ENCODE measurements at regions not wholly inside any gene's neighbourhood (a gene's known extent, or its start where the extent isn't known, plus 50 kb on each side); places are given as distances from the start of the nearest gene placed in this dataset.
"Not testable (repeated sequence)": the region's sequence is repeated elsewhere in the genome, so short reads cannot be mapped to it uniquely, and the experiment has no call there.

GRCh38 chr5:92081958-92082712 is 699.0 kb upstream of the ARRDC3 start:
- DNase-seq = no peak

- DNase-seq = no peak
Measured at GRCh38 chr5:92070786-92071185, 687.7 kb upstream of the ARRDC3 start.

- DNase-seq = no peak
Measured at GRCh38 chr5:92064993-92065392, 681.9 kb upstream of the ARRDC3 start.

- DNase-seq = no peak
Measured at GRCh38 chr5:92051741-92052140, 668.6 kb upstream of the ARRDC3 start.

GRCh38 chr5:92050970-92051369 is 667.9 kb upstream of the ARRDC3 start:
- no peak for DNase-seq

- DNase-seq = no peak
Measured at GRCh38 chr5:92041911-92042660, 659.0 kb upstream of the ARRDC3 start.

GRCh38 chr5:92041206-92041605 is 658.1 kb upstream of the ARRDC3 start:
- no peak for DNase-seq

- not testable (repeated sequence) for DNase-seq
Measured at GRCh38 chr5:92029792-92030191, 646.7 kb upstream of the ARRDC3 start.

- DNase-seq = no peak
Measured at GRCh38 chr5:92023555-92023954, 640.4 kb upstream of the ARRDC3 start.

GRCh38 chr5:92023141-92023471 is 640.0 kb upstream of the ARRDC3 start:
- DNase-seq = no peak

GRCh38 chr5:92022415-92023140 is 639.5 kb upstream of the ARRDC3 start:
- no peak for DNase-seq

GRCh38 chr5:92019376-92019990 is 636.4 kb upstream of the ARRDC3 start:
- DNase-seq = no peak

- DNase-seq = no peak
Measured at GRCh38 chr5:92017776-92018175, 634.7 kb upstream of the ARRDC3 start.

- DNase-seq = not testable (repeated sequence)
Measured at GRCh38 chr5:92011845-92012244, 628.7 kb upstream of the ARRDC3 start.

GRCh38 chr5:92003806-92004205 is 620.7 kb upstream of the ARRDC3 start:
- DNase-seq = no peak

GRCh38 chr5:92002721-92003274 is 619.7 kb upstream of the ARRDC3 start:
- no peak for DNase-seq

- no peak for DNase-seq
Measured at GRCh38 chr5:91998774-91999173, 615.7 kb upstream of the ARRDC3 start.

GRCh38 chr5:91983869-91984268 is 600.8 kb upstream of the ARRDC3 start:
- no peak for DNase-seq

- no peak for DNase-seq
Measured at GRCh38 chr5:91978221-91978882, 595.2 kb upstream of the ARRDC3 start.

- no peak for DNase-seq
Measured at GRCh38 chr5:91977579-91977978, 594.5 kb upstream of the ARRDC3 start.

GRCh38 chr5:91976451-91976850 is 593.3 kb upstream of the ARRDC3 start:
- DNase-seq = no peak

- DNase-seq = no peak
Measured at GRCh38 chr5:91963166-91963565, 580.0 kb upstream of the ARRDC3 start.

GRCh38 chr5:91957666-91958065 is 574.5 kb upstream of the ARRDC3 start:
- DNase-seq = no peak

Data from suppressor macrophage treated with lipopolysaccharide for 1 hour (primary cell).